ENCODE measurements at regions not wholly inside any gene's neighbourhood (a gene's known extent, or its start where the extent isn't known, plus 50 kb on each side); places are given as distances from the start of the nearest gene placed in this dataset.

- no peaks in the 10 kb centered on the region for H3K36me3 ChIP-seq (ENCODE audit: control insufficient read depth in 2 of 2, insufficient read depth in 1 of 2, low read length in 2 of 2)
- TF ChIP-seq ZNF202 (tag by site-specific recombination; IDR thresholded peaks at IDR 0.05; ENCODE audit: borderline replicate concordance) (no peak), ZBTB49 (tag by site-specific recombination; IDR thresholded peaks at IDR 0.05; ENCODE audit: low read depth) (no peak), ZNF214 (tag by site-specific recombination; IDR thresholded peaks at IDR 0.05; ENCODE audit: borderline replicate concordance) (no peak), ZNF560 (tag by site-specific recombination; IDR thresholded peaks at IDR 0.05; ENCODE audit: borderline replicate concordance) (no peak), HOXA7 (CRISPR knock-in tag; IDR thresholded peaks at IDR 0.05; ENCODE audit: borderline replicate concordance) (no peak), ZIC2 (tag by site-specific recombination; IDR thresholded peaks at IDR 0.05) (no peak), FEZF1 (tag by site-specific recombination; IDR thresholded peaks at IDR 0.05) (no peak), ZNF561 (tag by site-specific recombination; IDR thresholded peaks at IDR 0.05; ENCODE audit: borderline replicate concordance) (no peak), TRIM28 (IDR thresholded peaks at IDR 0.05; ENCODE audit: borderline replicate concordance, low read length) (no peak), ZNF596 (tag by site-specific recombination; IDR thresholded peaks at IDR 0.05) (no peak), YY2 (tag by site-specific recombination; IDR thresholded peaks at IDR 0.05) (no peak), ZNF23 (tag by site-specific recombination; IDR thresholded peaks at IDR 0.05; ENCODE audit: borderline replicate concordance) (no peak)
- H3K9me3 ChIP-seq (ENCODE audit: control insufficient read depth, insufficient read depth, low read depth, low read length), result no peaks in the 10 kb centered on the region
- H3K4me3 ChIP-seq (ENCODE audit: low read depth, low read length), result no peak overlapping the region
- H3K27ac ChIP-seq (ENCODE audit: extremely low read depth, low read depth, low read length), result no peak overlapping the region
- H3K4me1 ChIP-seq (ENCODE audit: control insufficient read depth, insufficient read depth, low read length), result no peaks in the 10 kb centered on the region
- ChIA-PET CTCF (no interaction called here), POLR2A (no interaction called here)
Observed at GRCh38 chr9:13729955-13730354, 450.5 kb upstream of the MPDZ start.

GRCh38 chr9:13728917-13729811 lies 449.7 kb upstream of the MPDZ start:
- TF ChIP-seq KLF16 (tag by site-specific recombination; IDR thresholded peaks at IDR 0.05), result no peak
- TF ChIP-seq TSHZ1 (tag by site-specific recombination; IDR thresholded peaks at IDR 0.05; ENCODE audit: borderline replicate concordance), result no peak
- TF ChIP-seq ZSCAN30 (tag by site-specific recombination; IDR thresholded peaks at IDR 0.05), result no peak
- no peaks in the 10 kb centered on the region for H3K9me3 ChIP-seq (ENCODE audit: control insufficient read depth, insufficient read depth, low read depth, low read length)
- H3K4me3 ChIP-seq (ENCODE audit: low read depth, low read length), result no peak overlapping the region
- CTCF ChIA-PET, result no interaction called here
- no peaks in the 10 kb centered on the region for H3K36me3 ChIP-seq (ENCODE audit: control insufficient read depth in 2 of 2, insufficient read depth in 1 of 2, low read length in 2 of 2)
- H3K27ac ChIP-seq (ENCODE audit: extremely low read depth, low read depth, low read length), result no peak overlapping the region
- no peaks in the 10 kb centered on the region for H3K4me1 ChIP-seq (ENCODE audit: control insufficient read depth, insufficient read depth, low read length)
- POLR2A ChIA-PET, result no interaction called here

GRCh38 chr9:13728131-13728530 lies 448.6 kb upstream of the MPDZ start:
- CTCF ChIA-PET, result interaction anchor here (0.6 kb wide), 1 partner anchor 1407 kb away, joined by 5 read pairs; no protein-coding TSS in a partner anchor
- H3K27ac ChIP-seq (ENCODE audit: extremely low read depth, low read depth, low read length), result no peak overlapping the region
- POLR2A ChIA-PET, result no interaction called here
- TF ChIP-seq ZNF639 (tag by site-specific recombination; IDR thresholded peaks at IDR 0.05) (no peak), ZNF837 (tag by site-specific recombination; IDR thresholded peaks at IDR 0.05) (no peak), ZNF354C (tag by site-specific recombination; IDR thresholded peaks at IDR 0.05; ENCODE audit: borderline replicate concordance, low read depth) (no peak), ZNF501 (tag by site-specific recombination; IDR thresholded peaks at IDR 0.05) (no peak), ZNF76 (tag by site-specific recombination; IDR thresholded peaks at IDR 0.05; ENCODE audit: borderline replicate concordance, low read depth) (no peak), SALL2 (tag by site-specific recombination; IDR thresholded peaks at IDR 0.05; ENCODE audit: borderline replicate concordance) (no peak), ZBTB49 (tag by site-specific recombination; IDR thresholded peaks at IDR 0.05; ENCODE audit: low read depth) (no peak), YY2 (tag by site-specific recombination; IDR thresholded peaks at IDR 0.05) (no peak)

More at GRCh38 chr9:13728131-13728530, 448.6 kb upstream of the MPDZ start:
- Histone ChIP-seq H3K4me3 (ENCODE audit: low read depth, low read length) (no peak overlapping the region), H3K4me1 (ENCODE audit: control insufficient read depth, insufficient read depth, low read length) (no peaks in the 10 kb centered on the region), H3K36me3 (ENCODE audit: control insufficient read depth in 2 of 2, insufficient read depth in 1 of 2, low read length in 2 of 2) (no peaks in the 10 kb centered on the region), H3K9me3 (ENCODE audit: control insufficient read depth, insufficient read depth, low read depth, low read length) (no peaks in the 10 kb centered on the region)

Measured in HEK293 (cell line).